ENCODE measurements at regions not wholly inside any gene's neighbourhood (a gene's known extent, or its start where the extent isn't known, plus 50 kb on each side); places are given as distances from the start of the nearest gene placed in this dataset.

GRCh38 chr13:84543962-84544361, 661.7 kb upstream of the SLITRK1 start:
- Histone ChIP-seq H3K4me3 (ENCODE audit: insufficient read depth, low read depth, low read length, poor library complexity, severe bottlenecking) (no peak overlapping the region), H3K27ac (ENCODE audit: insufficient read depth, low read length, poor library complexity, severe bottlenecking) (no peak overlapping the region), H3K4me1 (ENCODE audit: control insufficient read depth, insufficient read depth, low read length, poor library complexity, severe bottlenecking) (no peaks in the 10 kb centered on the region), H3K9me3 (ENCODE audit: control insufficient read depth, low read length) (no peaks in the 10 kb centered on the region), H3K36me3 (ENCODE audit: control insufficient read depth, insufficient read depth, low read length) (no peaks in the 10 kb centered on the region), H3K27me3 (replicated peaks; ENCODE audit: control insufficient read depth, insufficient read depth, low read length, poor library complexity, severe bottlenecking) (no peaks in the 10 kb centered on the region)
- no peak for DNase-seq

GRCh38 chr13:84542348-84542747, 660.1 kb upstream of the SLITRK1 start:
- Histone ChIP-seq H3K4me3 (ENCODE audit: insufficient read depth, low read depth, low read length, poor library complexity, severe bottlenecking) (no peak overlapping the region), H3K9me3 (ENCODE audit: control insufficient read depth, low read length) (no peaks in the 10 kb centered on the region), H3K4me1 (ENCODE audit: control insufficient read depth, insufficient read depth, low read length, poor library complexity, severe bottlenecking) (no peaks in the 10 kb centered on the region), H3K27me3 (replicated peaks; ENCODE audit: control insufficient read depth, insufficient read depth, low read length, poor library complexity, severe bottlenecking) (no peaks in the 10 kb centered on the region), H3K36me3 (ENCODE audit: control insufficient read depth, insufficient read depth, low read length) (no peaks in the 10 kb centered on the region), H3K27ac (ENCODE audit: insufficient read depth, low read length, poor library complexity, severe bottlenecking) (no peak overlapping the region)
- DNase-seq = no peak

- no peak overlapping the region for H3K4me3 ChIP-seq (ENCODE audit: insufficient read depth, low read depth, low read length, poor library complexity, severe bottlenecking)
- H3K27me3 ChIP-seq (replicated peaks; ENCODE audit: control insufficient read depth, insufficient read depth, low read length, poor library complexity, severe bottlenecking) = no peaks in the 10 kb centered on the region
- no peak for DNase-seq
- H3K27ac ChIP-seq (ENCODE audit: insufficient read depth, low read length, poor library complexity, severe bottlenecking) = no peak overlapping the region
- no peaks in the 10 kb centered on the region for H3K36me3 ChIP-seq (ENCODE audit: control insufficient read depth, insufficient read depth, low read length)
- no peaks in the 10 kb centered on the region for H3K4me1 ChIP-seq (ENCODE audit: control insufficient read depth, insufficient read depth, low read length, poor library complexity, severe bottlenecking)
- H3K9me3 ChIP-seq (ENCODE audit: control insufficient read depth, low read length) = no peaks in the 10 kb centered on the region
Measured at GRCh38 chr13:84536906-84537305, 654.6 kb upstream of the SLITRK1 start.

- DNase-seq = no peak
- Histone ChIP-seq H3K27ac (ENCODE audit: insufficient read depth, low read length, poor library complexity, severe bottlenecking) (no peak overlapping the region), H3K4me3 (ENCODE audit: insufficient read depth, low read depth, low read length, poor library complexity, severe bottlenecking) (no peak overlapping the region), H3K27me3 (replicated peaks; ENCODE audit: control insufficient read depth, insufficient read depth, low read length, poor library complexity, severe bottlenecking) (no peaks in the 10 kb centered on the region), H3K9me3 (ENCODE audit: control insufficient read depth, low read length) (no peaks in the 10 kb centered on the region), H3K36me3 (ENCODE audit: control insufficient read depth, insufficient read depth, low read length) (no peaks in the 10 kb centered on the region), H3K4me1 (ENCODE audit: control insufficient read depth, insufficient read depth, low read length, poor library complexity, severe bottlenecking) (no peaks in the 10 kb centered on the region)
Measured at GRCh38 chr13:84528408-84529070, 646.3 kb upstream of the SLITRK1 start.

- no peaks in the 10 kb centered on the region for H3K9me3 ChIP-seq (ENCODE audit: control insufficient read depth, low read length)
- DNase-seq = no peak
- H3K36me3 ChIP-seq (ENCODE audit: control insufficient read depth, insufficient read depth, low read length) = no peaks in the 10 kb centered on the region
- no peaks in the 10 kb centered on the region for H3K27me3 ChIP-seq (replicated peaks; ENCODE audit: control insufficient read depth, insufficient read depth, low read length, poor library complexity, severe bottlenecking)
- H3K4me3 ChIP-seq (ENCODE audit: insufficient read depth, low read depth, low read length, poor library complexity, severe bottlenecking) = no peak overlapping the region
- no peak overlapping the region for H3K27ac ChIP-seq (ENCODE audit: insufficient read depth, low read length, poor library complexity, severe bottlenecking)
- H3K4me1 ChIP-seq (ENCODE audit: control insufficient read depth, insufficient read depth, low read length, poor library complexity, severe bottlenecking) = no peaks in the 10 kb centered on the region
Measured at GRCh38 chr13:84525865-84526264, 643.6 kb upstream of the SLITRK1 start.

GRCh38 chr13:84524586-84524985, 642.3 kb upstream of the SLITRK1 start:
- Histone ChIP-seq H3K9me3 (ENCODE audit: control insufficient read depth, low read length) (no peaks in the 10 kb centered on the region), H3K36me3 (ENCODE audit: control insufficient read depth, insufficient read depth, low read length) (no peaks in the 10 kb centered on the region), H3K27me3 (replicated peaks; ENCODE audit: control insufficient read depth, insufficient read depth, low read length, poor library complexity, severe bottlenecking) (no peaks in the 10 kb centered on the region), H3K4me1 (ENCODE audit: control insufficient read depth, insufficient read depth, low read length, poor library complexity, severe bottlenecking) (no peaks in the 10 kb centered on the region), H3K4me3 (ENCODE audit: insufficient read depth, low read depth, low read length, poor library complexity, severe bottlenecking) (no peak overlapping the region), H3K27ac (ENCODE audit: insufficient read depth, low read length, poor library complexity, severe bottlenecking) (no peak overlapping the region)
- no peak for DNase-seq

- H3K27me3 ChIP-seq (replicated peaks; ENCODE audit: control insufficient read depth, insufficient read depth, low read length, poor library complexity, severe bottlenecking) = no peaks in the 10 kb centered on the region
- H3K9me3 ChIP-seq (ENCODE audit: control insufficient read depth, low read length) = no peaks in the 10 kb centered on the region
- DNase-seq = no peak
- H3K4me3 ChIP-seq (ENCODE audit: insufficient read depth, low read depth, low read length, poor library complexity, severe bottlenecking) = no peak overlapping the region
- no peaks in the 10 kb centered on the region for H3K4me1 ChIP-seq (ENCODE audit: control insufficient read depth, insufficient read depth, low read length, poor library complexity, severe bottlenecking)
- H3K27ac ChIP-seq (ENCODE audit: insufficient read depth, low read length, poor library complexity, severe bottlenecking) = no peak overlapping the region
- H3K36me3 ChIP-seq (ENCODE audit: control insufficient read depth, insufficient read depth, low read length) = no peaks in the 10 kb centered on the region
Measured at GRCh38 chr13:84500016-84500415, 617.7 kb upstream of the SLITRK1 start.

- no peaks in the 10 kb centered on the region for H3K36me3 ChIP-seq (ENCODE audit: control insufficient read depth, insufficient read depth, low read length)
Measured at GRCh38 chr13:84497613-84498012, 615.3 kb upstream of the SLITRK1 start.

GRCh38 chr13:84491952-84492351, 609.7 kb upstream of the SLITRK1 start:
- H3K9me3 ChIP-seq (ENCODE audit: control insufficient read depth, low read length) = no peaks in the 10 kb centered on the region
- H3K4me1 ChIP-seq (ENCODE audit: control insufficient read depth, insufficient read depth, low read length, poor library complexity, severe bottlenecking) = no peaks in the 10 kb centered on the region
- no peaks in the 10 kb centered on the region for H3K36me3 ChIP-seq (ENCODE audit: control insufficient read depth, insufficient read depth, low read length)
- no peak for DNase-seq
- no peak overlapping the region for H3K27ac ChIP-seq (ENCODE audit: insufficient read depth, low read length, poor library complexity, severe bottlenecking)
- H3K27me3 ChIP-seq (replicated peaks; ENCODE audit: control insufficient read depth, insufficient read depth, low read length, poor library complexity, severe bottlenecking) = no peaks in the 10 kb centered on the region
- no peak overlapping the region for H3K4me3 ChIP-seq (ENCODE audit: insufficient read depth, low read depth, low read length, poor library complexity, severe bottlenecking)

More at GRCh38 chr13:84497613-84498012, 615.3 kb upstream of the SLITRK1 start:
- no peak for DNase-seq
- H3K27ac ChIP-seq (ENCODE audit: insufficient read depth, low read length, poor library complexity, severe bottlenecking) = no peak overlapping the region
- H3K4me1 ChIP-seq (ENCODE audit: control insufficient read depth, insufficient read depth, low read length, poor library complexity, severe bottlenecking) = no peaks in the 10 kb centered on the region
- H3K4me3 ChIP-seq (ENCODE audit: insufficient read depth, low read depth, low read length, poor library complexity, severe bottlenecking) = no peak overlapping the region
- H3K27me3 ChIP-seq (replicated peaks; ENCODE audit: control insufficient read depth, insufficient read depth, low read length, poor library complexity, severe bottlenecking) = no peaks in the 10 kb centered on the region
- H3K9me3 ChIP-seq (ENCODE audit: control insufficient read depth, low read length) = no peaks in the 10 kb centered on the region

GRCh38 chr13:84487752-84488151, 605.5 kb upstream of the SLITRK1 start:
- DNase-seq = no peak
- Histone ChIP-seq H3K27me3 (replicated peaks; ENCODE audit: control insufficient read depth, insufficient read depth, low read length, poor library complexity, severe bottlenecking) (no peaks in the 10 kb centered on the region), H3K9me3 (ENCODE audit: control insufficient read depth, low read length) (no peaks in the 10 kb centered on the region), H3K36me3 (ENCODE audit: control insufficient read depth, insufficient read depth, low read length) (no peaks in the 10 kb centered on the region), H3K27ac (ENCODE audit: insufficient read depth, low read length, poor library complexity, severe bottlenecking) (no peak overlapping the region), H3K4me3 (ENCODE audit: insufficient read depth, low read depth, low read length, poor library complexity, severe bottlenecking) (no peak overlapping the region), H3K4me1 (ENCODE audit: control insufficient read depth, insufficient read depth, low read length, poor library complexity, severe bottlenecking) (no peaks in the 10 kb centered on the region)
